Neural progenitor cell (in vitro differentiated cells): ENCODE measurements at regions not wholly inside any gene's neighbourhood (a gene's known extent, or its start where the extent isn't known, plus 50 kb on each side); places are given as distances from the start of the nearest gene placed in this dataset.
"Not testable (repeated sequence)": the region's sequence is repeated elsewhere in the genome, so short reads cannot be mapped to it uniquely, and the experiment has no call there.

Experiments used
- EZH2 ChIP-seq: fragments of 200-600 bp; sonication (generic); IDR thresholded peaks from 2 replicates; pipeline ENCODE4 v1.6.1; 2017; ENCODE audit warnings: antibody characterized with exemption, mild to moderate bottlenecking, moderate library complexity
- TF ChIP-seq, protein P1 (sequence below): fragments of 200-600 bp; sonication (generic); IDR thresholded peaks from 2 replicates; pipeline ENCODE4 v1.5.1; 2017; ENCODE audit warnings: antibody characterized with exemption, mild to moderate bottlenecking

- TF ChIP-seq EZH2 = not testable (repeated sequence)
- TF ChIP-seq, protein P1, sequence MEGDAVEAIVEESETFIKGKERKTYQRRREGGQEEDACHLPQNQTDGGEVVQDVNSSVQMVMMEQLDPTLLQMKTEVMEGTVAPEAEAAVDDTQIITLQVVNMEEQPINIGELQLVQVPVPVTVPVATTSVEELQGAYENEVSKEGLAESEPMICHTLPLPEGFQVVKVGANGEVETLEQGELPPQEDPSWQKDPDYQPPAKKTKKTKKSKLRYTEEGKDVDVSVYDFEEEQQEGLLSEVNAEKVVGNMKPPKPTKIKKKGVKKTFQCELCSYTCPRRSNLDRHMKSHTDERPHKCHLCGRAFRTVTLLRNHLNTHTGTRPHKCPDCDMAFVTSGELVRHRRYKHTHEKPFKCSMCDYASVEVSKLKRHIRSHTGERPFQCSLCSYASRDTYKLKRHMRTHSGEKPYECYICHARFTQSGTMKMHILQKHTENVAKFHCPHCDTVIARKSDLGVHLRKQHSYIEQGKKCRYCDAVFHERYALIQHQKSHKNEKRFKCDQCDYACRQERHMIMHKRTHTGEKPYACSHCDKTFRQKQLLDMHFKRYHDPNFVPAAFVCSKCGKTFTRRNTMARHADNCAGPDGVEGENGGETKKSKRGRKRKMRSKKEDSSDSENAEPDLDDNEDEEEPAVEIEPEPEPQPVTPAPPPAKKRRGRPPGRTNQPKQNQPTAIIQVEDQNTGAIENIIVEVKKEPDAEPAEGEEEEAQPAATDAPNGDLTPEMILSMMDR = not testable (repeated sequence)
Measured at GRCh38 chr9:38484076-38484665, 59.9 kb upstream of the IGFBPL1 start.
